Esophagus squamous epithelium (tissue), 4 donors: ENCODE measurements at regions not wholly inside any gene's neighbourhood (a gene's known extent, or its start where the extent isn't known, plus 50 kb on each side); places are given as distances from the start of the nearest gene placed in this dataset.

ENCODE experiments used
- POLR2A ChIP-seq, 4 donors: fragments of 450-650 bp; IDR thresholded peaks; one replicate each; pipeline ENCODE4 v1.6.1; 2017; ENCODE audit warnings: antibody characterized with exemption in 4 of 4, mild to moderate bottlenecking in 4 of 4, moderate library complexity in 3 of 4
- TF ChIP-seq, protein P1 (sequence below), 6 experiments: fragments of 450-650 bp in 4 of 6; fragments of 200-600 bp in 2 of 6; sonication (generic) in 2 of 6; IDR thresholded peaks; one replicate each; pipeline ENCODE4 v1.5.1; 2016 to 2019; ENCODE audit warnings: antibody characterized with exemption in 6 of 6, mild to moderate bottlenecking in 4 of 6, moderate library complexity in 4 of 6

DNA sequence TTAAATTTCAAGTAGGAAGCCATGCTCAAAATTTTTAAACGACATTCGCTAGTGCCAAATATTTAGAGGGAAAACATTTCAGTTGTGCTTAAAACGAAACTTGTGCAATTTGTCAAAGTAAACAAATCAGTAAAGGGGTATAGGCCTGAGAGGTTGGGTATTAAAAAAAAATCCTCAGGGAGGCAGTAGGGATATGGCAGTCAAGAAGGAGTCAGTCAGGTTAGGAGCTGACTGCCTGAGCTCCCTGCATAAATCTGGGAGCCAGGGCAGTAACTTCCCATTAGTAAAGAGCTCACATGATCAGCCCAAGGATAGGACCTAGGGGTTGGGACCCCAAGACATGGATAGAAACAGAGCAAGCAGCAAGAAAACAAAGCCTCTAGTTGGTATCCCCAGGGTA, 120.7 kb upstream of the STAC start:
- TF ChIP-seq POLR2A (IDR thresholded peaks at IDR 0.05), result no peak
- TF ChIP-seq, protein P1, sequence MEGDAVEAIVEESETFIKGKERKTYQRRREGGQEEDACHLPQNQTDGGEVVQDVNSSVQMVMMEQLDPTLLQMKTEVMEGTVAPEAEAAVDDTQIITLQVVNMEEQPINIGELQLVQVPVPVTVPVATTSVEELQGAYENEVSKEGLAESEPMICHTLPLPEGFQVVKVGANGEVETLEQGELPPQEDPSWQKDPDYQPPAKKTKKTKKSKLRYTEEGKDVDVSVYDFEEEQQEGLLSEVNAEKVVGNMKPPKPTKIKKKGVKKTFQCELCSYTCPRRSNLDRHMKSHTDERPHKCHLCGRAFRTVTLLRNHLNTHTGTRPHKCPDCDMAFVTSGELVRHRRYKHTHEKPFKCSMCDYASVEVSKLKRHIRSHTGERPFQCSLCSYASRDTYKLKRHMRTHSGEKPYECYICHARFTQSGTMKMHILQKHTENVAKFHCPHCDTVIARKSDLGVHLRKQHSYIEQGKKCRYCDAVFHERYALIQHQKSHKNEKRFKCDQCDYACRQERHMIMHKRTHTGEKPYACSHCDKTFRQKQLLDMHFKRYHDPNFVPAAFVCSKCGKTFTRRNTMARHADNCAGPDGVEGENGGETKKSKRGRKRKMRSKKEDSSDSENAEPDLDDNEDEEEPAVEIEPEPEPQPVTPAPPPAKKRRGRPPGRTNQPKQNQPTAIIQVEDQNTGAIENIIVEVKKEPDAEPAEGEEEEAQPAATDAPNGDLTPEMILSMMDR (IDR thresholded peaks at IDR 0.05), result no peak
